ENCODE measurements at regions not wholly inside any gene's neighbourhood (a gene's known extent, or its start where the extent isn't known, plus 50 kb on each side); places are given as distances from the start of the nearest gene placed in this dataset.

DNA sequence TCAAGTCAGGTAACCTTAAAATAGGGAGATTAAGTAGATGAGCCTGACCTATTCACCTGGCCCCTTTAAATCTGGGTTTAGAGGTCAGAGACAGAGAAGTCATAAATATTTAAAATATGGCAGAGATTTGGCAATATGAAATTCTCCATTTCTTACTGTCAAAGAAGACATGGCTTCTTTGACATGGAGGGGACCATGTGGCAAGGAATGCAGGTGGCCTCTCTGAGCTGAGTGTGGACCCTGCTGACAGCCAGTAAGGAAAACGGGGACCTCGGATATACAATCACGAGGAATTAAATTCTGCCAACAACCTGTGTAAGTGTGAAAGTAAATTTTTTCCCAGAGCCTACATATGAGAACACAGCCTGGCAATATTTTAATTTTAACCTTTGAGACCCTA is 427.5 kb upstream of the PROX1 start:
- H3K4me1 ChIP-seq (ENCODE audit: insufficient read depth, low read length) = no peaks in the 10 kb centered on the region
- TF ChIP-seq EZH2phosphoT487 (IDR thresholded peaks at IDR 0.05; ENCODE audit: borderline replicate concordance, low read length) (no peak), CTCF (conservative IDR thresholded peaks at IDR 0.05; ENCODE audit: low read depth, low read length) (no peak), EZH2 (IDR thresholded peaks at IDR 0.05; ENCODE audit: low read length, unreplicated experiment) (no peak)
- DNase-seq (no peak), ATAC-seq (no peak)
- no peak overlapping the region for H3K4me3 ChIP-seq (ENCODE audit: low read length)
- POLR2A ChIA-PET (ENCODE audit: unreplicated experiment) = no interaction called here
- intact Hi-C loops (cut with micrococcal nuclease) = no loop called here
- BruUV-seq (replicated peaks) = no TSS peak
- H3K9me3 ChIP-seq (ENCODE audit: low read length) = 0 out of 2 replicates have a peak, but pooled peaks cover 7% of the 10 kb centered on the region
- H3K9ac ChIP-seq (ENCODE audit: low read length) = no peak overlapping the region
- no peak overlapping the region for H2AFZ ChIP-seq (ENCODE audit: low read length)
- no peaks in the 10 kb centered on the region for H4K20me1 ChIP-seq (ENCODE audit: low read length)
- H3K27ac ChIP-seq (ENCODE audit: low read length) = no peak overlapping the region
- H3K36me3 ChIP-seq (ENCODE audit: low read depth, low read length) = no peaks in the 10 kb centered on the region
- 0 out of 2 replicates have a peak, but pooled peaks cover 4% of the 10 kb centered on the region for H3K27me3 ChIP-seq (ENCODE audit: low read length)
- no peaks in the 10 kb centered on the region for H3F3A ChIP-seq (ENCODE audit: low read length, unreplicated experiment)
- H3K9me2 ChIP-seq (replicated peaks; ENCODE audit: low read length) = no peaks in the 10 kb centered on the region
- CTCF ChIA-PET = interaction anchor here (1.0 kb wide), 1 partner anchor 654 kb away, joined by 3 read pairs; no protein-coding TSS in a partner anchor
- H3K79me2 ChIP-seq (ENCODE audit: low read length) = no peaks in the 10 kb centered on the region
- H3K4me2 ChIP-seq (ENCODE audit: low read length) = no peak overlapping the region

- no peak for TF ChIP-seq EZH2 (IDR thresholded peaks at IDR 0.05; ENCODE audit: low read length, unreplicated experiment)
- no peak for TF ChIP-seq CTCF (conservative IDR thresholded peaks at IDR 0.05; ENCODE audit: low read depth, low read length)
- TF ChIP-seq EZH2phosphoT487 (IDR thresholded peaks at IDR 0.05; ENCODE audit: borderline replicate concordance, low read length) = no peak
- CTCF ChIA-PET = no interaction called here
Observed at GRCh38 chr1:213561870-213562269, 425.9 kb upstream of the PROX1 start.

GRCh38 chr1:213564215-213564659 is 423.5 kb upstream of the PROX1 start:
- intact Hi-C loops (cut with micrococcal nuclease) = loop anchor here (2.0 kb wide), 1 partner anchor 559 kb away; no protein-coding TSS in a partner anchor
- no peaks in the 10 kb centered on the region for H3K9me2 ChIP-seq (replicated peaks; ENCODE audit: low read length)
- H3K36me3 ChIP-seq (ENCODE audit: low read depth, low read length) = no peaks in the 10 kb centered on the region
- ChIA-PET CTCF (no interaction called here), POLR2A (ENCODE audit: unreplicated experiment) (no interaction called here)
- H3K4me3 ChIP-seq (ENCODE audit: low read length) = no peak overlapping the region
- no peaks in the 10 kb centered on the region for H4K20me1 ChIP-seq (ENCODE audit: low read length)
- H3K27ac ChIP-seq (ENCODE audit: low read length) = no peak overlapping the region
- DNase-seq (peak; percentile 68), ATAC-seq (no peak; the same call in none of the 2 replicates)
- H2AFZ ChIP-seq (ENCODE audit: low read length) = no peak overlapping the region
- no peak overlapping the region for H3K4me2 ChIP-seq (ENCODE audit: low read length)
- TF ChIP-seq CTCF (conservative IDR thresholded peaks at IDR 0.05; ENCODE audit: low read depth, low read length) = peak; percentile 86
- no peak for TF ChIP-seq EZH2phosphoT487 (IDR thresholded peaks at IDR 0.05; ENCODE audit: borderline replicate concordance, low read length)
- TF ChIP-seq EZH2 (IDR thresholded peaks at IDR 0.05; ENCODE audit: low read length, unreplicated experiment) = no peak
- no peaks in the 10 kb centered on the region for H3F3A ChIP-seq (ENCODE audit: low read length, unreplicated experiment)
- H3K9ac ChIP-seq (ENCODE audit: low read length) = no peak overlapping the region
- 0 out of 2 replicates have a peak, but pooled peaks cover 7% of the 10 kb centered on the region for H3K27me3 ChIP-seq (ENCODE audit: low read length)
- H3K4me1 ChIP-seq (ENCODE audit: insufficient read depth, low read length) = no peaks in the 10 kb centered on the region
- no TSS peak for BruUV-seq (replicated peaks)
- 0 out of 2 replicates have a peak, but pooled peaks cover 7% of the 10 kb centered on the region for H3K9me3 ChIP-seq (ENCODE audit: low read length)
- H3K79me2 ChIP-seq (ENCODE audit: low read length) = no peaks in the 10 kb centered on the region

More at GRCh38 chr1:213561870-213562269, 425.9 kb upstream of the PROX1 start:
- no TSS peak for BruUV-seq (replicated peaks)
- H3K36me3 ChIP-seq (ENCODE audit: low read depth, low read length) = no peaks in the 10 kb centered on the region
- H3K27me3 ChIP-seq (ENCODE audit: low read length) = 0 out of 2 replicates have a peak, but pooled peaks cover 5% of the 10 kb centered on the region
- H3F3A ChIP-seq (ENCODE audit: low read length, unreplicated experiment) = no peaks in the 10 kb centered on the region
- H3K4me3 ChIP-seq (ENCODE audit: low read length) = no peak overlapping the region
- intact Hi-C loops (cut with micrococcal nuclease) = no loop called here
- ATAC-seq (no peak), DNase-seq (no peak)
- no peaks in the 10 kb centered on the region for H3K9me2 ChIP-seq (replicated peaks; ENCODE audit: low read length)
- no peak overlapping the region for H3K27ac ChIP-seq (ENCODE audit: low read length)
- H3K4me1 ChIP-seq (ENCODE audit: insufficient read depth, low read length) = no peaks in the 10 kb centered on the region
- H2AFZ ChIP-seq (ENCODE audit: low read length) = no peak overlapping the region
- no peaks in the 10 kb centered on the region for H4K20me1 ChIP-seq (ENCODE audit: low read length)
- 0 out of 2 replicates have a peak, but pooled peaks cover 7% of the 10 kb centered on the region for H3K9me3 ChIP-seq (ENCODE audit: low read length)
- no peak overlapping the region for H3K9ac ChIP-seq (ENCODE audit: low read length)
- POLR2A ChIA-PET (ENCODE audit: unreplicated experiment) = no interaction called here
- no peaks in the 10 kb centered on the region for H3K79me2 ChIP-seq (ENCODE audit: low read length)
- H3K4me2 ChIP-seq (ENCODE audit: low read length) = no peak overlapping the region

Measured in PC-3 (cell line).